KMS-11 (cell line): ENCODE measurements at regions not wholly inside any gene's neighbourhood (a gene's known extent, or its start where the extent isn't known, plus 50 kb on each side); places are given as distances from the start of the nearest gene placed in this dataset.

Experiments used
- H2AFZ ChIP-seq: fragments of 200-600 bp; sonication (generic); 2 replicates; pipeline ENCODE4 v1.6.1; 2016; ENCODE audit warnings: antibody characterized with exemption, mixed run types, low read depth
- H3K27ac ChIP-seq: fragments of 200-600 bp; sonication (generic); 2 replicates; pipeline ENCODE4 v1.6.1; 2016; ENCODE audit warnings: mild to moderate bottlenecking, mixed run types
- H3K27me3 ChIP-seq: fragments of 200-600 bp; sonication (generic); 2 replicates; pipeline ENCODE4 v1.6.1; 2017; ENCODE audit warnings: mild to moderate bottlenecking, low read depth, mixed run types, moderate library complexity; ENCODE audit not compliant: insufficient read depth
- H3K36me3 ChIP-seq: fragments of 200-600 bp; sonication (generic); 2 replicates; pipeline ENCODE4 v1.6.1; 2017; ENCODE audit warnings: mild to moderate bottlenecking, mixed run types; ENCODE audit not compliant: insufficient read depth
- H3K4me1 ChIP-seq: fragments of 200-600 bp; sonication (generic); 2 replicates; pipeline ENCODE4 v1.6.1; 2016; ENCODE audit warnings: mild to moderate bottlenecking, low read depth, mixed run types; ENCODE audit not compliant: poor library complexity, severe bottlenecking
- H3K4me2 ChIP-seq: fragments of 200-600 bp; sonication (generic); 2 replicates; pipeline ENCODE4 v1.7.0; 2016; ENCODE audit warnings: mild to moderate bottlenecking, mixed run types
- H3K4me3 ChIP-seq: fragments of 200-600 bp; sonication (generic); IDR thresholded peaks from 2 replicates; pipeline ENCODE4 v1.6.1; 2017; ENCODE audit warnings: low read depth, low read length, mixed read lengths; ENCODE audit not compliant: insufficient read depth
- H3K79me2 ChIP-seq: fragments of 200-600 bp; sonication (generic); 2 replicates; pipeline ENCODE4 v1.6.1; 2016; ENCODE audit warnings: low read depth, mixed run types; ENCODE audit not compliant: insufficient read depth
- H3K9ac ChIP-seq: fragments of 200-600 bp; sonication (generic); 2 replicates; pipeline ENCODE4 v1.6.1; 2016; ENCODE audit warnings: mild to moderate bottlenecking, mixed run types
- H4K20me1 ChIP-seq: fragments of 200-600 bp; sonication (generic); 2 replicates; pipeline ENCODE4 v1.6.1; 2016; ENCODE audit warnings: mild to moderate bottlenecking, mixed run types; ENCODE audit not compliant: insufficient read depth
- TF ChIP-seq, protein P1 (sequence below): fragments of 200-600 bp; sonication (generic); conservative IDR thresholded peaks from 2 replicates; pipeline ENCODE4 v1.6.1; 2017; ENCODE audit warnings: low read depth, mild to moderate bottlenecking, antibody characterized with exemption, low read length, moderate library complexity, mixed read lengths

DNA sequence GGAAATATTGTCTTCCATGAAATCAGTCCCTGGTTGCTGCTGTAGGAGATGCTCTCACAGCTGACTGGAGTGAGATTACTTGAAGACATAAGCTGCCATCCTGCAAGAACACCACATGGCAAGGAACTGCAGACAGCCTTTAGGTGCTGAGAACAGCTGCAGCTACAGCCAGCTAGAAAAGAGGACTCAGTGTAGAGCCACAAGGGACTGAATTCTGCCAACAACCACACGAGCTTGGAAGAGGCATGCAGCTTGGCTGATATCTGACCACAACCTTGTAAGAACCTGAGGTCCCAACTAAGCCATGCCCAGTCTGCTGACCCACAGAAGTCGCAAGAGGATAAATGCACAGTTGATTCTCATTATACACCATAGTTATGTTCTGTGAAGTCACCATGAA is 181.8 kb upstream of the ARL4C start:
- no peak overlapping the region for H3K27ac ChIP-seq
- no peaks in the 10 kb centered on the region for H3K4me1 ChIP-seq
- H3K9ac ChIP-seq, result no peak overlapping the region
- no peaks in the 10 kb centered on the region for H4K20me1 ChIP-seq
- H3K79me2 ChIP-seq, result no peaks in the 10 kb centered on the region
- TF ChIP-seq, protein P1, sequence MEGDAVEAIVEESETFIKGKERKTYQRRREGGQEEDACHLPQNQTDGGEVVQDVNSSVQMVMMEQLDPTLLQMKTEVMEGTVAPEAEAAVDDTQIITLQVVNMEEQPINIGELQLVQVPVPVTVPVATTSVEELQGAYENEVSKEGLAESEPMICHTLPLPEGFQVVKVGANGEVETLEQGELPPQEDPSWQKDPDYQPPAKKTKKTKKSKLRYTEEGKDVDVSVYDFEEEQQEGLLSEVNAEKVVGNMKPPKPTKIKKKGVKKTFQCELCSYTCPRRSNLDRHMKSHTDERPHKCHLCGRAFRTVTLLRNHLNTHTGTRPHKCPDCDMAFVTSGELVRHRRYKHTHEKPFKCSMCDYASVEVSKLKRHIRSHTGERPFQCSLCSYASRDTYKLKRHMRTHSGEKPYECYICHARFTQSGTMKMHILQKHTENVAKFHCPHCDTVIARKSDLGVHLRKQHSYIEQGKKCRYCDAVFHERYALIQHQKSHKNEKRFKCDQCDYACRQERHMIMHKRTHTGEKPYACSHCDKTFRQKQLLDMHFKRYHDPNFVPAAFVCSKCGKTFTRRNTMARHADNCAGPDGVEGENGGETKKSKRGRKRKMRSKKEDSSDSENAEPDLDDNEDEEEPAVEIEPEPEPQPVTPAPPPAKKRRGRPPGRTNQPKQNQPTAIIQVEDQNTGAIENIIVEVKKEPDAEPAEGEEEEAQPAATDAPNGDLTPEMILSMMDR, result no peak
- no peak overlapping the region for H2AFZ ChIP-seq
- no peak overlapping the region for H3K4me2 ChIP-seq
- H3K27me3 ChIP-seq, result no peaks in the 10 kb centered on the region
- H3K36me3 ChIP-seq, result no peaks in the 10 kb centered on the region
- H3K4me3 ChIP-seq, result no peak overlapping the region

DNA sequence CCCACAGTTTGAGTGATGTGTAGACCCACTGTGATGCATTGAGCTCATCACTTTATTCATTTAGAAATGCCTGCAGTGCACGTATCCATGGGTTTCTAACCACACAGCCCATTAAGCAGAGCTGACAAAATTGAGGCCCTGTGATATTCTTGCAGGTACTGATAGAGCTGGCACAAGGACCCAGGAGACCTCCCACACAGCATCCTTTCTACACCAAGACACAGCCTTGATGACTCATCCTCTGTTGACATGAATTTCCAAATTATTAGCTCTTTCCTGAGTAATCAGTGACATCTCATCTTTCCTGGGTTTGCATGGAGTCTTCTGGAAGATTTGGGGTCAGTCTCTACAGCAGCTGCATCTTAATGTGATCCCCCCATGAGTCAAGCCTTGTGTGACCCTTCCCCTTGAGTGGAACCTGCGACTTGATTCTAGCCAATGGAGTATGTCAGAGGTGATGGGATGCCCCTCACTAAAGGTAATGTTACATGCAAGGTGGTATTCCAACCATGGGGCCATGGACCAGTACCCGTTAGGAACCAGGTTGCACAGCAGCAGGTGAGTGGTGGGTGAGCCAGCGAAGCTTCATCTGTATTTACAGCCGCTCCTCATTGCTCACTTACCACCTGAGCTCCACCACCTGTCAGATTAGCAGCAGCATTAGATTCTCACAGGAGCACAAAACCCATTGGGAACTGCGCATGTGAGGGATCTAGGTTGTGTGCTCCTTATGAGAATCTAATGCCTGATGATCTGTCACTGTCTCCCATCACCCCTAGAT is 181.1 kb upstream of the ARL4C start:
- Histone ChIP-seq H2AFZ (no peak overlapping the region), H3K36me3 (no peaks in the 10 kb centered on the region), H3K9ac (no peak overlapping the region), H3K27ac (no peak overlapping the region), H3K4me1 (no peaks in the 10 kb centered on the region), H3K4me2 (no peak overlapping the region), H3K4me3 (no peak overlapping the region), H4K20me1 (no peaks in the 10 kb centered on the region), H3K27me3 (no peaks in the 10 kb centered on the region), H3K79me2 (no peaks in the 10 kb centered on the region)
- TF ChIP-seq, protein P1, result no peak

DNA sequence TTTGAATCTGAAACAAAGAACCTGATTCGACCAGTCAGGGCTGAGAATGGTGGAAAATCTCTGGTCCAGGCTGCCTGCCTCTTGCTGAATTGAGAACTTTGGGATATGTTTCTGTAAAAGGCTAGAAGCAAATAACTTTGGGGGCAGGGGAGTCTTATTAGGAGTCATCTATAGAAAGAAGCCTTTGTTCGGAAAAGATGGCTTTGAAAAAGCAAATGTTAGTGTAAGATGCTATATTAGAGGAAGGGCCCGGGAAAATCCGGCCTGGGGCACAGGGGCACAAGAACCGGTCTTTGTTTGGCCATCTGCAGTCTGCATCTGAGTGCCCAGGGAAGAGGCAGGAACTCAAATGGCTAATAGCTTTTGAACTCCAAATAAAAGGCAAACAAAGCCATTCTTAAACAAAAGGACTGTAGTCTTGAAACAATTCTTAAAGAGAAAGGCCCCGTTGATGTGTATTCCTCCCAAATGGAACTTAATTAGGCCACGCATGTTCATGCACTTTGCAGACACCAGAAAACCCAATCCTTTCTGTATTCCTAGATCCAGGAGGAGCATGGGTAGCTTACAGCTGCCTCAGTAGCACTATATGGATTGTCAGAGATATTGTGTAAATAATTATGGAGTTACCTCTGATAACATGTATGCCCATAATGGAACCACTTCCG is 180.0 kb upstream of the ARL4C start:
- no peaks in the 10 kb centered on the region for H3K79me2 ChIP-seq
- H3K4me2 ChIP-seq, result no peak overlapping the region
- TF ChIP-seq, protein P1, result no peak
- H3K36me3 ChIP-seq, result no peaks in the 10 kb centered on the region
- H3K27me3 ChIP-seq, result no peaks in the 10 kb centered on the region
- no peaks in the 10 kb centered on the region for H3K4me1 ChIP-seq
- no peak overlapping the region for H3K4me3 ChIP-seq
- no peak overlapping the region for H3K27ac ChIP-seq
- no peak overlapping the region for H3K9ac ChIP-seq
- no peaks in the 10 kb centered on the region for H4K20me1 ChIP-seq
- no peak overlapping the region for H2AFZ ChIP-seq

GRCh38 chr2:234676109-234676782 is 179.4 kb upstream of the ARL4C start:
- H4K20me1 ChIP-seq, result no peaks in the 10 kb centered on the region
- H3K4me1 ChIP-seq, result no peaks in the 10 kb centered on the region
- no peak overlapping the region for H3K27ac ChIP-seq
- no peak overlapping the region for H2AFZ ChIP-seq
- H3K9ac ChIP-seq, result no peak overlapping the region
- TF ChIP-seq, protein P1, result no peak
- H3K27me3 ChIP-seq, result no peaks in the 10 kb centered on the region
- H3K4me2 ChIP-seq, result no peak overlapping the region
- no peaks in the 10 kb centered on the region for H3K36me3 ChIP-seq
- no peaks in the 10 kb centered on the region for H3K79me2 ChIP-seq
- no peak overlapping the region for H3K4me3 ChIP-seq
